ENCODE measurements at regions not wholly inside any gene's neighbourhood (a gene's known extent, or its start where the extent isn't known, plus 50 kb on each side); places are given as distances from the start of the nearest gene placed in this dataset.

DNA sequence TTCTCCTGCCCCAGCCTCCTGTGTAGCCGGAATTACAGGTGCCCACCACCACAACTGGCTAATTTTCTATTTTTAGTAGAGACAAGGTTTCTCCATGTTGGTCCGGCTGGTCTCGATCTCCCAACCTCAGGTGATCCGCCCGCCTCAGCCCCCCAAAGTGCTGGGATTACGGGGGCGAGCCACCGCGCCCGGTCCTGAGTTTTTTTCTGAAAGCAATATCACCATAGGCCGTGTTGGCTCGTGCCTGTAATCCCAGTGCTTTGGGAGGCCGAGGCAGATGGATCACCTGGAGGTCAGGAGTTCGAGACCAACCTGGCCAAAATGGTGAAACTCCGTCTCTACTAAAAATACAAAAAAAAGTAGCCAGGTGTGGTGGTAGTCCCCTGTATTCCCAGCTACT lies 136.3 kb upstream of the TECRL start:
- TF ChIP-seq POLR2A (IDR thresholded peaks at IDR 0.05; ENCODE audit: low read depth, low read length) (no peak), NFE2L2 (IDR thresholded peaks at IDR 0.05; ENCODE audit: low read depth, low read length) (no peak), RFX5 (IDR thresholded peaks at IDR 0.05; ENCODE audit: low read depth, low read length) (no peak), BHLHE40 (IDR thresholded peaks at IDR 0.05; ENCODE audit: low read depth, low read length) (no peak), RCOR1 (IDR thresholded peaks at IDR 0.05; ENCODE audit: insufficient replicate concordance, low read length) (no peak), MXI1 (IDR thresholded peaks at IDR 0.05; ENCODE audit: borderline replicate concordance, low read depth, low read length) (no peak), RAD21 (IDR thresholded peaks at IDR 0.05; ENCODE audit: low read length) (no peak), MAZ (IDR thresholded peaks at IDR 0.05; ENCODE audit: borderline replicate concordance, low read depth, low read length) (no peak), FOS (IDR thresholded peaks at IDR 0.05; ENCODE audit: low read depth, low read length) (no peak), MAFK (IDR thresholded peaks at IDR 0.05; ENCODE audit: low read depth, low read length) (no peak), SMC3 (IDR thresholded peaks at IDR 0.05; ENCODE audit: low read depth, low read length) (no peak)
- TF ChIP-seq, protein P1, sequence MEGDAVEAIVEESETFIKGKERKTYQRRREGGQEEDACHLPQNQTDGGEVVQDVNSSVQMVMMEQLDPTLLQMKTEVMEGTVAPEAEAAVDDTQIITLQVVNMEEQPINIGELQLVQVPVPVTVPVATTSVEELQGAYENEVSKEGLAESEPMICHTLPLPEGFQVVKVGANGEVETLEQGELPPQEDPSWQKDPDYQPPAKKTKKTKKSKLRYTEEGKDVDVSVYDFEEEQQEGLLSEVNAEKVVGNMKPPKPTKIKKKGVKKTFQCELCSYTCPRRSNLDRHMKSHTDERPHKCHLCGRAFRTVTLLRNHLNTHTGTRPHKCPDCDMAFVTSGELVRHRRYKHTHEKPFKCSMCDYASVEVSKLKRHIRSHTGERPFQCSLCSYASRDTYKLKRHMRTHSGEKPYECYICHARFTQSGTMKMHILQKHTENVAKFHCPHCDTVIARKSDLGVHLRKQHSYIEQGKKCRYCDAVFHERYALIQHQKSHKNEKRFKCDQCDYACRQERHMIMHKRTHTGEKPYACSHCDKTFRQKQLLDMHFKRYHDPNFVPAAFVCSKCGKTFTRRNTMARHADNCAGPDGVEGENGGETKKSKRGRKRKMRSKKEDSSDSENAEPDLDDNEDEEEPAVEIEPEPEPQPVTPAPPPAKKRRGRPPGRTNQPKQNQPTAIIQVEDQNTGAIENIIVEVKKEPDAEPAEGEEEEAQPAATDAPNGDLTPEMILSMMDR (conservative IDR thresholded peaks at IDR 0.05; ENCODE audit: low read depth, low read length) = no peak
- TF ChIP-seq, protein P2, sequence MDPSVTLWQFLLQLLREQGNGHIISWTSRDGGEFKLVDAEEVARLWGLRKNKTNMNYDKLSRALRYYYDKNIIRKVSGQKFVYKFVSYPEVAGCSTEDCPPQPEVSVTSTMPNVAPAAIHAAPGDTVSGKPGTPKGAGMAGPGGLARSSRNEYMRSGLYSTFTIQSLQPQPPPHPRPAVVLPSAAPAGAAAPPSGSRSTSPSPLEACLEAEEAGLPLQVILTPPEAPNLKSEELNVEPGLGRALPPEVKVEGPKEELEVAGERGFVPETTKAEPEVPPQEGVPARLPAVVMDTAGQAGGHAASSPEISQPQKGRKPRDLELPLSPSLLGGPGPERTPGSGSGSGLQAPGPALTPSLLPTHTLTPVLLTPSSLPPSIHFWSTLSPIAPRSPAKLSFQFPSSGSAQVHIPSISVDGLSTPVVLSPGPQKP (IDR thresholded peaks at IDR 0.05; ENCODE audit: borderline replicate concordance, low read depth, low read length) = no peak
- TF ChIP-seq, protein P3, sequence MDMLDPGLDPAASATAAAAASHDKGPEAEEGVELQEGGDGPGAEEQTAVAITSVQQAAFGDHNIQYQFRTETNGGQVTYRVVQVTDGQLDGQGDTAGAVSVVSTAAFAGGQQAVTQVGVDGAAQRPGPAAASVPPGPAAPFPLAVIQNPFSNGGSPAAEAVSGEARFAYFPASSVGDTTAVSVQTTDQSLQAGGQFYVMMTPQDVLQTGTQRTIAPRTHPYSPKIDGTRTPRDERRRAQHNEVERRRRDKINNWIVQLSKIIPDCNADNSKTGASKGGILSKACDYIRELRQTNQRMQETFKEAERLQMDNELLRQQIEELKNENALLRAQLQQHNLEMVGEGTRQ (IDR thresholded peaks at IDR 0.05; ENCODE audit: low read depth, low read length) = no peak

Data from IMR-90 (cell line).